Peyer's patch (tissue), 4 donors: ENCODE measurements at regions not wholly inside any gene's neighbourhood (a gene's known extent, or its start where the extent isn't known, plus 50 kb on each side); places are given as distances from the start of the nearest gene placed in this dataset.

Experiments
- DNase-seq, 3 donors: peaks; one replicate each; pipeline ENCODE4 v3.0.0-alpha.2; 2017 to 2019
- H3K27ac ChIP-seq, 4 donors: fragments of 200-600 bp; sonication (generic); one replicate each; pipeline ENCODE4 v1.5.1; 2016 to 2019
- H3K27me3 ChIP-seq, 2 donors: fragments of 200-600 bp; sonication (generic); one replicate each; pipeline ENCODE4 v1.5.1; 2019
- H3K36me3 ChIP-seq, 3 donors: fragments of 200-600 bp; sonication (generic); one replicate each; pipeline ENCODE4 v1.5.1; 2016 to 2019
- H3K4me1 ChIP-seq, 4 donors: fragments of 200-600 bp; sonication (generic); one replicate each; pipeline ENCODE4 v1.5.1; 2016 to 2019
- H3K4me3 ChIP-seq, 4 donors: fragments of 200-600 bp; sonication (generic); 1 replicate in 3 of 4; 2 replicates in 1 of 4; pipeline ENCODE4 v1.5.1; 2016 to 2019; ENCODE audit warnings: mild to moderate bottlenecking in 1 of 4
- H3K9me3 ChIP-seq, 4 donors: fragments of 200-600 bp; sonication (generic); one replicate each; pipeline ENCODE4 v1.5.1; 2016 to 2019; ENCODE audit warnings: mild to moderate bottlenecking in 1 of 4
- CTCF ChIP-seq, 6 experiments: fragments of 450-650 bp in 4 of 6; fragments of 200-600 bp in 2 of 6; sonication (generic) in 1 of 6; IDR thresholded peaks; one replicate each; pipeline ENCODE4 v1.5.1; 2017 to 2019; ENCODE audit warnings: antibody characterized with exemption in 6 of 6, mild to moderate bottlenecking in 3 of 6, moderate library complexity in 1 of 6
- POLR2A ChIP-seq, 2 donors: fragments of 450-650 bp; IDR thresholded peaks; one replicate each; pipeline ENCODE4 v1.5.1; 2017; ENCODE audit warnings: antibody characterized with exemption in 2 of 2, mild to moderate bottlenecking in 2 of 2, moderate library complexity in 2 of 2

- Histone ChIP-seq H3K4me3 (no peak overlapping the region), H3K27ac (no peak overlapping the region), H3K9me3 (no peaks in the 10 kb centered on the region), H3K4me1 (no peaks in the 10 kb centered on the region), H3K36me3 (no peaks in the 10 kb centered on the region), H3K27me3 (no peaks in the 10 kb centered on the region)
- TF ChIP-seq CTCF (IDR thresholded peaks at IDR 0.05), result no peak
- no peak for TF ChIP-seq POLR2A (IDR thresholded peaks at IDR 0.05)
- DNase-seq, result no peak
Measured at GRCh38 chr12:111152561-111152960, 216.3 kb downstream of the PHETA1 start.

GRCh38 chr12:111150921-111151840 lies 217.7 kb downstream of the PHETA1 start:
- Histone ChIP-seq H3K27me3 (no peaks in the 10 kb centered on the region), H3K4me1 (no peaks in the 10 kb centered on the region)
- no peak for DNase-seq

GRCh38 chr12:111150360-111150759 lies 218.5 kb downstream of the PHETA1 start:
- Histone ChIP-seq H3K4me1 (no peaks in the 10 kb centered on the region), H3K27ac (no peak overlapping the region), H3K36me3 (no peaks in the 10 kb centered on the region), H3K9me3 (no peaks in the 10 kb centered on the region), H3K4me3 (no peak overlapping the region), H3K27me3 (no peaks in the 10 kb centered on the region)
- no peak for DNase-seq
- TF ChIP-seq CTCF (IDR thresholded peaks at IDR 0.05) (no peak), POLR2A (IDR thresholded peaks at IDR 0.05) (no peak)

More at GRCh38 chr12:111150921-111151840, 217.7 kb downstream of the PHETA1 start:
- H3K9me3 ChIP-seq, result no peaks in the 10 kb centered on the region
- no peak overlapping the region for H3K27ac ChIP-seq
- TF ChIP-seq CTCF (IDR thresholded peaks at IDR 0.05) (no peak), POLR2A (IDR thresholded peaks at IDR 0.05) (no peak)
- no peaks in the 10 kb centered on the region for H3K36me3 ChIP-seq
- no peak overlapping the region for H3K4me3 ChIP-seq

- H3K27me3 ChIP-seq, result no peaks in the 10 kb centered on the region
- TF ChIP-seq POLR2A (IDR thresholded peaks at IDR 0.05) (no peak), CTCF (IDR thresholded peaks at IDR 0.05) (no peak)
- no peak for DNase-seq
Measured at GRCh38 chr12:111149299-111149698, 219.6 kb downstream of the PHETA1 start.

GRCh38 chr12:111148005-111148404 lies 220.9 kb downstream of the PHETA1 start:
- no peaks in the 10 kb centered on the region for H3K9me3 ChIP-seq
- no peaks in the 10 kb centered on the region for H3K36me3 ChIP-seq
- no peak for DNase-seq
- H3K27ac ChIP-seq, result no peak overlapping the region
- no peak overlapping the region for H3K4me3 ChIP-seq
- TF ChIP-seq CTCF (IDR thresholded peaks at IDR 0.05), result no peak
- TF ChIP-seq POLR2A (IDR thresholded peaks at IDR 0.05), result no peak
- no peaks in the 10 kb centered on the region for H3K4me1 ChIP-seq
- no peaks in the 10 kb centered on the region for H3K27me3 ChIP-seq

More at GRCh38 chr12:111149299-111149698, 219.6 kb downstream of the PHETA1 start:
- H3K27ac ChIP-seq, result no peak overlapping the region
- H3K9me3 ChIP-seq, result no peaks in the 10 kb centered on the region
- H3K4me1 ChIP-seq, result no peaks in the 10 kb centered on the region
- H3K36me3 ChIP-seq, result no peaks in the 10 kb centered on the region
- no peak overlapping the region for H3K4me3 ChIP-seq
